LNCaP clone FGC (cell line): ENCODE measurements at regions not wholly inside any gene's neighbourhood (a gene's known extent, or its start where the extent isn't known, plus 50 kb on each side); places are given as distances from the start of the nearest gene placed in this dataset.
A peak's percentile ranks its signal among the peaks of the same experiment; 100 is the strongest.

Experiments used
- DNase-seq: peaks from one replicate; pipeline ENCODE4 v3.0.0-alpha.2; 2011; ENCODE audit warnings: low read depth
- H3K4me3 ChIP-seq: 2 replicates; pipeline ENCODE4 v1.5.1; 2011; ENCODE audit warnings: mild to moderate bottlenecking, low read depth, low read length, control low read depth
- CTCF ChIP-seq: IDR thresholded peaks from 2 replicates; pipeline ENCODE4 v1.5.1; 2012; ENCODE audit warnings: mild to moderate bottlenecking; ENCODE audit not compliant: control insufficient read depth, insufficient read depth; ENCODE audit errors: extremely low read depth

- no peak for TF ChIP-seq CTCF
- H3K4me3 ChIP-seq = no peak overlapping the region
- no peak for DNase-seq
Measured at GRCh38 chr11:70783821-70784220, 385.5 kb downstream of the CTTN start.

GRCh38 chr11:70785372-70785771, 387.0 kb downstream of the CTTN start:
- no peak for TF ChIP-seq CTCF
- H3K4me3 ChIP-seq = no peak overlapping the region
- no peak for DNase-seq

- TF ChIP-seq CTCF = no peak
- no peak overlapping the region for H3K4me3 ChIP-seq
- DNase-seq = no peak
Measured at GRCh38 chr11:70786021-70786665, 387.8 kb downstream of the CTTN start.

- TF ChIP-seq CTCF = no peak
- DNase-seq = no peak
Measured at GRCh38 chr11:70788248-70789022, 390.1 kb downstream of the CTTN start.

GRCh38 chr11:70790671-70791300, 392.5 kb downstream of the CTTN start:
- no peak for TF ChIP-seq CTCF
- H3K4me3 ChIP-seq = no peak overlapping the region
- no peak for DNase-seq

More at GRCh38 chr11:70788248-70789022, 390.1 kb downstream of the CTTN start:
- H3K4me3 ChIP-seq = no peak overlapping the region

- H3K4me3 ChIP-seq = no peak overlapping the region
- no peak for DNase-seq
- TF ChIP-seq CTCF = 0 out of 2 replicates have a peak, but pooled peaks have one; percentile 8
Measured at GRCh38 chr11:70796648-70797227, 398.4 kb downstream of the CTTN start.
